Uterus (tissue), 2 donors: ENCODE measurements at regions not wholly inside any gene's neighbourhood (a gene's known extent, or its start where the extent isn't known, plus 50 kb on each side); places are given as distances from the start of the nearest gene placed in this dataset.

ENCODE experiments used
- CTCF ChIP-seq, 4 experiments: fragments of 200-600 bp in 2 of 4; fragments of 450-650 bp in 2 of 4; sonication (generic) in 2 of 4; IDR thresholded peaks; one replicate each; pipeline ENCODE4 v1.5.1; 2016 to 2019; ENCODE audit warnings: antibody characterized with exemption in 4 of 4, mild to moderate bottlenecking in 2 of 4, moderate library complexity in 1 of 4
- POLR2A ChIP-seq, 2 donors: fragments of 450-650 bp; IDR thresholded peaks; one replicate each; pipeline ENCODE4 v1.6.1; 2016; ENCODE audit warnings: antibody characterized with exemption in 2 of 2, mild to moderate bottlenecking in 1 of 2, moderate library complexity in 1 of 2

GRCh38 chr2:9105601-9106337 is 100.8 kb upstream of the ASAP2 start:
- no peak for TF ChIP-seq CTCF (IDR thresholded peaks at IDR 0.05)
- TF ChIP-seq POLR2A (IDR thresholded peaks at IDR 0.05) = no peak
